ENCODE measurements at regions not wholly inside any gene's neighbourhood (a gene's known extent, or its start where the extent isn't known, plus 50 kb on each side); places are given as distances from the start of the nearest gene placed in this dataset.
"Not testable (repeated sequence)": the region's sequence is repeated elsewhere in the genome, so short reads cannot be mapped to it uniquely, and the experiment has no call there.

GRCh38 chr21:24419641-24420040, 1187.6 kb downstream of the MRPL39 start:
- DNase-seq (ENCODE audit: low read depth in 1 of 2, low spot score in 1 of 2): not testable (repeated sequence)

- DNase-seq (ENCODE audit: low read depth in 1 of 2, low spot score in 1 of 2): no peak
These were observed 1188.6 kb downstream of the MRPL39 start for GRCh38 chr21:24418671-24419070.

GRCh38 chr21:24411429-24411828, 1195.9 kb downstream of the MRPL39 start:
- no peak for DNase-seq (ENCODE audit: low read depth in 1 of 2, low spot score in 1 of 2)

- DNase-seq (ENCODE audit: low read depth in 1 of 2, low spot score in 1 of 2): no peak
These were observed 1204.1 kb downstream of the MRPL39 start for GRCh38 chr21:24403221-24403620.

GRCh38 chr21:24395320-24395923, 1211.9 kb downstream of the MRPL39 start:
- no peak for DNase-seq (ENCODE audit: low read depth in 1 of 2, low spot score in 1 of 2)

- no peak for DNase-seq (ENCODE audit: low read depth in 1 of 2, low spot score in 1 of 2)
These were observed 1232.1 kb downstream of the MRPL39 start for GRCh38 chr21:24375201-24375600.

- DNase-seq (ENCODE audit: low read depth in 1 of 2, low spot score in 1 of 2): no peak
These were observed 1234.8 kb downstream of the MRPL39 start for GRCh38 chr21:24372506-24372905.

- DNase-seq (ENCODE audit: low read depth in 1 of 2, low spot score in 1 of 2): no peak
These were observed 1237.5 kb downstream of the MRPL39 start for GRCh38 chr21:24369746-24370145.

- DNase-seq (ENCODE audit: low read depth in 1 of 2, low spot score in 1 of 2): no peak
These were observed 1238.0 kb downstream of the MRPL39 start for GRCh38 chr21:24369278-24369677.

GRCh38 chr21:24367936-24368335, 1239.3 kb downstream of the MRPL39 start:
- no peak for DNase-seq (ENCODE audit: low read depth in 1 of 2, low spot score in 1 of 2)

- DNase-seq (ENCODE audit: low read depth in 1 of 2, low spot score in 1 of 2): no peak
These were observed 1253.8 kb downstream of the MRPL39 start for GRCh38 chr21:24353492-24353891.

- no peak for DNase-seq (ENCODE audit: low read depth in 1 of 2, low spot score in 1 of 2)
These were observed 1267.9 kb downstream of the MRPL39 start for GRCh38 chr21:24339406-24339805.

- DNase-seq (ENCODE audit: low read depth in 1 of 2, low spot score in 1 of 2): no peak
These were observed 1270.8 kb downstream of the MRPL39 start for GRCh38 chr21:24336491-24336890.

GRCh38 chr21:24323536-24323935, 1283.7 kb downstream of the MRPL39 start:
- DNase-seq (ENCODE audit: low read depth in 1 of 2, low spot score in 1 of 2): no peak

GRCh38 chr21:24316277-24316922, 1290.9 kb downstream of the MRPL39 start:
- no peak for DNase-seq (ENCODE audit: low read depth in 1 of 2, low spot score in 1 of 2)

- no peak for DNase-seq (ENCODE audit: low read depth in 1 of 2, low spot score in 1 of 2)
These were observed 1296.5 kb downstream of the MRPL39 start for GRCh38 chr21:24310788-24311187.

- DNase-seq (ENCODE audit: low read depth in 1 of 2, low spot score in 1 of 2): no peak
These were observed 1299.1 kb downstream of the MRPL39 start for GRCh38 chr21:24308183-24308582.

GRCh38 chr21:24302400-24302799, 1304.9 kb downstream of the MRPL39 start:
- no peak for DNase-seq (ENCODE audit: low read depth in 1 of 2, low spot score in 1 of 2)

GRCh38 chr21:24298040-24298439, 1309.2 kb downstream of the MRPL39 start:
- no peak for DNase-seq (ENCODE audit: low read depth in 1 of 2, low spot score in 1 of 2)

GRCh38 chr21:24294171-24294570, 1313.1 kb downstream of the MRPL39 start:
- no peak for DNase-seq (ENCODE audit: low read depth in 1 of 2, low spot score in 1 of 2)

- DNase-seq (ENCODE audit: low read depth in 1 of 2, low spot score in 1 of 2): no peak
These were observed 1317.0 kb downstream of the MRPL39 start for GRCh38 chr21:24290151-24290833.

GRCh38 chr21:24289539-24289938, 1317.7 kb downstream of the MRPL39 start:
- no peak for DNase-seq (ENCODE audit: low read depth in 1 of 2, low spot score in 1 of 2)

Data from activated T-helper 1 cell treated with anti-CD3 and anti-CD28 coated beads, Interleukin-2, amount 50 U/mL, for 16 hours (primary cell).